Glutamatergic neuron (in vitro differentiated cells): ENCODE measurements at regions not wholly inside any gene's neighbourhood (a gene's known extent, or its start where the extent isn't known, plus 50 kb on each side); places are given as distances from the start of the nearest gene placed in this dataset.

Experiments
- DNase-seq: peaks from one replicate; pipeline ENCODE4 v3.0.0; 2022
- H3K27ac Mint-ChIP-seq: one replicate; pipeline ENCODE4 v1.8.0; 2020; ENCODE audit warnings: mild to moderate bottlenecking, mixed read lengths, inconsistent platforms; ENCODE audit not compliant: unreplicated experiment
- H3K27me3 Mint-ChIP-seq: one replicate; pipeline ENCODE4 v1.8.0; 2020; ENCODE audit warnings: mild to moderate bottlenecking, moderate library complexity, mixed read lengths, inconsistent platforms; ENCODE audit not compliant: unreplicated experiment
- H3K36me3 Mint-ChIP-seq: one replicate; pipeline ENCODE4 v1.8.0; 2020; ENCODE audit warnings: mild to moderate bottlenecking, mixed read lengths, inconsistent platforms; ENCODE audit not compliant: unreplicated experiment
- H3K4me1 Mint-ChIP-seq: one replicate; pipeline ENCODE4 v1.8.0; 2020; ENCODE audit warnings: mild to moderate bottlenecking, low read depth, mixed read lengths, inconsistent platforms; ENCODE audit not compliant: unreplicated experiment
- H3K4me3 Mint-ChIP-seq: one replicate; pipeline ENCODE4 v1.8.0; 2020; ENCODE audit warnings: mild to moderate bottlenecking, mixed read lengths, inconsistent platforms; ENCODE audit not compliant: unreplicated experiment
- H3K9me3 Mint-ChIP-seq: one replicate; pipeline ENCODE4 v1.8.0; 2020; ENCODE audit warnings: mild to moderate bottlenecking, moderate library complexity, mixed read lengths, inconsistent platforms; ENCODE audit not compliant: unreplicated experiment
- TF ChIP-seq, protein P1 (sequence below): fragments of 200-600 bp; sonication (generic); IDR thresholded peaks from one replicate; pipeline ENCODE4 v1.5.0; 2021; ENCODE audit not compliant: partially characterized antibody, unreplicated experiment

DNA sequence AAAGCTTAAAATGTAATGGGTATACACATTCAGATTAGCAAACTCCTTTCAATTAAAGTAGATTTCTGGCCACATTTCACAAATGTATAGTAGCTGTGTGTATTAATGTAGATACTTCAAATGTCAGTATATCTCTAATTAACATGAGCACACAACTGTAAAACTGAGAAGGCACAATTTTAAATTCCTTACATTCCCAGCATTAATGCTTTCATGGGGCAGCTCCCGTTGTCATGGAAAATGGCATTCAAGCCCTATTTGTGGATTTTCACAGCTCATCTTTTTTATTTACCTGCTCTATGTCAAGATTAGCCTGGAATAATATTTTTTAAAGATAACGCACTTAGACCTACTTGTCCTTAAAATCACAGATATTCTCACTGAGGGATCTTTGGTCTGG is 113.6 kb upstream of the SOX6 start:
- H3K27me3 Mint-ChIP-seq: no peaks in the 10 kb centered on the region
- DNase-seq: no peak
- TF ChIP-seq, protein P1, sequence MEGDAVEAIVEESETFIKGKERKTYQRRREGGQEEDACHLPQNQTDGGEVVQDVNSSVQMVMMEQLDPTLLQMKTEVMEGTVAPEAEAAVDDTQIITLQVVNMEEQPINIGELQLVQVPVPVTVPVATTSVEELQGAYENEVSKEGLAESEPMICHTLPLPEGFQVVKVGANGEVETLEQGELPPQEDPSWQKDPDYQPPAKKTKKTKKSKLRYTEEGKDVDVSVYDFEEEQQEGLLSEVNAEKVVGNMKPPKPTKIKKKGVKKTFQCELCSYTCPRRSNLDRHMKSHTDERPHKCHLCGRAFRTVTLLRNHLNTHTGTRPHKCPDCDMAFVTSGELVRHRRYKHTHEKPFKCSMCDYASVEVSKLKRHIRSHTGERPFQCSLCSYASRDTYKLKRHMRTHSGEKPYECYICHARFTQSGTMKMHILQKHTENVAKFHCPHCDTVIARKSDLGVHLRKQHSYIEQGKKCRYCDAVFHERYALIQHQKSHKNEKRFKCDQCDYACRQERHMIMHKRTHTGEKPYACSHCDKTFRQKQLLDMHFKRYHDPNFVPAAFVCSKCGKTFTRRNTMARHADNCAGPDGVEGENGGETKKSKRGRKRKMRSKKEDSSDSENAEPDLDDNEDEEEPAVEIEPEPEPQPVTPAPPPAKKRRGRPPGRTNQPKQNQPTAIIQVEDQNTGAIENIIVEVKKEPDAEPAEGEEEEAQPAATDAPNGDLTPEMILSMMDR: no peak
- no peaks in the 10 kb centered on the region for H3K4me1 Mint-ChIP-seq
- H3K4me3 Mint-ChIP-seq: no peak overlapping the region
- no peak overlapping the region for H3K27ac Mint-ChIP-seq
- no peaks in the 10 kb centered on the region for H3K36me3 Mint-ChIP-seq
- H3K9me3 Mint-ChIP-seq: no peaks in the 10 kb centered on the region

DNA sequence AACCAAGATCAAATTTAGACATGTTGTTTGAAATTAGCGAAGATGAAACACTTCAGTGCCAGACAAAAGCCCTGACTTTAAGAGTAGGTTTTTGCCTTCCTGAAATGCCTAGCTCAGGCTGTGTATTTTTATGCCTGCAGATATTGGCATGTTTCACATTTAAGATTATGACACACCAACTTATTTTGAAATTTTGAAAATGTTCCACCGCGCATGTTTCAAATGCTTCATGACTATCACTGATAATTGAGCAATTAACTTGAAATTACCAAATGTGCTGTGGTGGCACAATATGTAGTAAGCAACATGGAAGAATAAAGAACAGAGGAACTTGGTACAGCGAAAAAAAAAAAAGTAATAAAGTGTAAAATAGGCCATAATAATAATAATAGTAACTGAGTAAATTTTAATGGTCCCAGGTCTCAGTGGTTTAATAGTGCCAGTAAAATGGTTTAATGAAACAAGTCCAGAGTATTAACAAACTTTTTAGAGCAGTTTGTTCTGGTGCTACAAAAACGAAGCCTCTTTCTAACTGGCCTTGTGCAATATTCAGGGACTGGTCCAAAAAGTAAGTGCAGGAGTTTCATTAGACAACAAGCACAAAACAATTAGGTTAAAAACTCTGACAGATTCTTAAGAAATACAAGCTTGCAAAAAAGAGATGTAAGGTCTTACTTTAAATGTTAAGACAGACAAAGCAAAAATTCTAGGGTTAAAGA is 112.5 kb upstream of the SOX6 start:
- Mint-ChIP-seq H3K27me3 (no peaks in the 10 kb centered on the region), H3K9me3 (no peaks in the 10 kb centered on the region), H3K36me3 (no peaks in the 10 kb centered on the region), H3K27ac (no peak overlapping the region), H3K4me1 (no peaks in the 10 kb centered on the region), H3K4me3 (no peak overlapping the region)
- TF ChIP-seq, protein P1: no peak
- no peak for DNase-seq

DNA sequence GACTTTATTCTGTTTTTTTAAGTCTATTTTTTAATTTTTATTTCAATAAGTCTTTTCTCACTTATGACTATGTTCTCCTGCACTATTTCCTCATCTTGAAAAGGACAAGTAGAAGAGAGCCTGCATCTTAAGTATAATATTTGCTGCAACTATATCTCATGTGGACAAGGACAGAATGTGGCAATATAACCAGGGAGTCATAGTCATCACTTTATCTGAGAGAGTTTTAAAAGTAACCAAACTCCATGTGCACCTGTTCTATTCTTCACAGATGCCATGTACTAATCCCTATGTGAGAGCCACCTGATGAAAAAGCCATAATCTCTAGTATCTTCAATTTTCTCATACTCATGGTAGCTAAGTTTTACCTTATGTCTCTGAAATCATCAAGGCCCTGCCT is 104.2 kb upstream of the SOX6 start:
- no peak for DNase-seq
- no peaks in the 10 kb centered on the region for H3K9me3 Mint-ChIP-seq
- TF ChIP-seq, protein P1: no peak
- H3K4me1 Mint-ChIP-seq: no peaks in the 10 kb centered on the region
- H3K27me3 Mint-ChIP-seq: no peaks in the 10 kb centered on the region
- no peaks in the 10 kb centered on the region for H3K36me3 Mint-ChIP-seq
- H3K4me3 Mint-ChIP-seq: no peak overlapping the region
- no peak overlapping the region for H3K27ac Mint-ChIP-seq

DNA sequence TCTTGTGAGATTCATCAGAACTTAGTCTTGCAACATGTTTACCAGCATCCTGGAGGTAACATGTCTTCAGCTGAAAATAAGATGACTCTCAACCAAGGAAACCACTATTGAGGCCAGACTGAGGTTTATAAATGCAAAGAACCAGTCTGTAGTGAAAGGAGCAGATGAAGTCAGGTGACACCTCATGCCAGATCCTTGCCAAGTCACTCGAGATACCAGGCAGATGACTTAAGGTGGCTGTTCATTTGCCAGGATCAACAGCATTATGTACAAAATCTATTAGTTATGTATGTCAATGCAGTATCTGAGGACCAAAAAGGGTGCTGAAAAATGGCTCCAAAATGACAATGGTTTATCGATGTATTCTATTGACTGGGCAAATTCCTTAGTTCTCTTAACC is 100.0 kb upstream of the SOX6 start:
- no peak overlapping the region for H3K27ac Mint-ChIP-seq
- H3K4me3 Mint-ChIP-seq: no peak overlapping the region
- H3K9me3 Mint-ChIP-seq: no peaks in the 10 kb centered on the region
- no peak for DNase-seq
- no peaks in the 10 kb centered on the region for H3K36me3 Mint-ChIP-seq
- TF ChIP-seq, protein P1: no peak
- no peaks in the 10 kb centered on the region for H3K4me1 Mint-ChIP-seq
- H3K27me3 Mint-ChIP-seq: no peaks in the 10 kb centered on the region

DNA sequence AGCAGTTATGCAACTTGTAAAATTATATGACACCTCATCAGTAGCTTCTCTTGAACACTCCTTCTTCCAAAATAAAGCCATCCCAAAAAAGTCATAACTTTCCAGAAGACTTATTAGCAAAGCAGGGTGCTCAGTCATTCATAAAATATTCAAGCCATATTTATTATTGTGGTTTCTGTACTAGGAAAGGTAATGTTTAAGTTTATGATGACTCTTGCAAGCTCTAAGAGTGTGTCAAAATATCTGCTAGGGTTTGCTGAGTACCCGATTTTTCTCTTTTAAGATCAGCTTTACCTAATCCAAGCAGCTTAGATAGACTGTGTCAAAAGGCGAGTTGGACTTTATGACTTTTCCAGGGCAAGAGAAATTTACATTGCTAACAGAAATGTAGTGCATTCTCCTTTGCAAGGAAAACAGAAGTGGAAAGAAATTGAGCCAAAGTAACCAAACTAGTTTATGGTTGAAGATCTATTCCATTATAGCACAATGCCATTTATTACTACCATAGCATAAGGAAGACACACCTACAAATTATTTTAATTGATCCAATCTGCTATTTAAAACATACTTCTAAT is 98.0 kb upstream of the SOX6 start:
- TF ChIP-seq, protein P1: no peak
- H3K27ac Mint-ChIP-seq: no peak overlapping the region
- H3K27me3 Mint-ChIP-seq: no peaks in the 10 kb centered on the region

More for the DNA sequence above, 98.0 kb upstream of the SOX6 start:
- Mint-ChIP-seq H3K9me3 (no peaks in the 10 kb centered on the region), H3K36me3 (no peaks in the 10 kb centered on the region), H3K4me1 (no peaks in the 10 kb centered on the region), H3K4me3 (no peak overlapping the region)
- no peak for DNase-seq
